CD4-positive, alpha-beta T cell (primary cell): ENCODE measurements at regions not wholly inside any gene's neighbourhood (a gene's known extent, or its start where the extent isn't known, plus 50 kb on each side); places are given as distances from the start of the nearest gene placed in this dataset.
"Not testable (repeated sequence)": the region's sequence is repeated elsewhere in the genome, so short reads cannot be mapped to it uniquely, and the experiment has no call there.

Experiments used
- ATAC-seq: fragments of 200-7000 bp; cut with Tn5 transposase; one replicate; pipeline ENCODE4 v1.10.0; 2022; ENCODE audit warnings: mild to moderate bottlenecking; ENCODE audit not compliant: poor library complexity
- CTCF ChIA-PET: fragments of 350-600 bp; sonication (Branson Sonifier 250); formaldehyde crosslinking; loops from one replicate; lab custom pipeline; 2021; ENCODE audit warnings: antibody characterized with exemption, inconsistent platforms; lab: Charles Lee
- POLR2A ChIA-PET: fragments of 350-600 bp; sonication (Branson Sonifier 250); formaldehyde crosslinking; loops from one replicate; lab custom pipeline; 2021; ENCODE audit warnings: antibody characterized with exemption, inconsistent platforms; lab: Charles Lee
- DNase-seq, 14 experiments: peaks; one replicate each; pipeline ENCODE4 v3.0.0-alpha.2; 2013 to 2020; ENCODE audit warnings: mixed read lengths in 2 of 14
- H3K27ac ChIP-seq, 2 donors: one replicate each; pipeline versions ENCODE4 v1.5.1 to v1.7.0; 2013; ENCODE audit warnings: low read length in 2 of 2, low read depth in 1 of 2, mild to moderate bottlenecking in 1 of 2
- H3K27me3 ChIP-seq, 2 experiments: 1 replicate in 1 of 2; 2 replicates in 1 of 2; pipeline versions ENCODE4 v1.6.1 to v1.7.0; 2013; ENCODE audit warnings: low read length in 2 of 2, control low read depth in 1 of 2, mild to moderate bottlenecking in 1 of 2, moderate library complexity in 1 of 2; ENCODE audit not compliant: insufficient read depth in 2 of 2, control insufficient read depth in 1 of 2
- H3K36me3 ChIP-seq: one replicate; pipeline ENCODE4 v1.6.1; 2013; ENCODE audit warnings: low read length, control low read depth; ENCODE audit not compliant: insufficient read depth
- H3K4me1 ChIP-seq: one replicate; pipeline ENCODE4 v1.6.1; 2013; ENCODE audit warnings: low read length, control low read depth; ENCODE audit not compliant: insufficient read depth
- H3K4me3 ChIP-seq: one replicate; pipeline ENCODE4 v1.5.1; 2013; ENCODE audit warnings: mild to moderate bottlenecking, low read length, moderate library complexity
- H3K9me3 ChIP-seq, 2 experiments: 1 replicate in 1 of 2; 2 replicates in 1 of 2; pipeline versions ENCODE4 v1.6.1 to v1.7.0; 2013; ENCODE audit warnings: low read length in 2 of 2, mild to moderate bottlenecking in 2 of 2, control low read depth in 1 of 2, moderate library complexity in 1 of 2; ENCODE audit not compliant: control insufficient read depth in 1 of 2, insufficient read depth in 1 of 2
- H3K27ac Mint-ChIP-seq: one replicate; pipeline ENCODE4 v1.8.0; 2020; ENCODE audit warnings: mixed read lengths
- H3K27me3 Mint-ChIP-seq: one replicate; pipeline ENCODE4 v1.8.0; 2021; ENCODE audit warnings: mixed read lengths
- H3K36me3 Mint-ChIP-seq: one replicate; pipeline ENCODE4 v1.8.0; 2021; ENCODE audit warnings: low read depth, mixed read lengths
- H3K4me1 Mint-ChIP-seq: one replicate; pipeline ENCODE4 v1.8.0; 2021; ENCODE audit warnings: low read depth, mixed read lengths
- H3K4me3 Mint-ChIP-seq: one replicate; pipeline ENCODE4 v1.8.0; 2020; ENCODE audit warnings: mild to moderate bottlenecking, mixed read lengths
- H3K9me3 Mint-ChIP-seq: one replicate; pipeline ENCODE4 v1.8.0; 2020; ENCODE audit warnings: mixed read lengths
- intact Hi-C, 2 experiments: fragments of 100-400 bp; cut with DNase I in 1 of 2; cut with micrococcal nuclease in 1 of 2; formaldehyde crosslinking; loops; one replicate each; pipeline versions ENCODE4 v1.15.1 to v1.9.0; 2023 to 2025; cut with DNase I, micrococcal nuclease
- TF ChIP-seq, protein P1 (sequence below): fragments of 200-600 bp; IDR thresholded peaks from one replicate; pipeline ENCODE4 v1.8.0; 2022; ENCODE audit warnings: antibody characterized with exemption, mild to moderate bottlenecking

GRCh38 chr3:176119826-176120225, 1077.5 kb downstream of the TBL1XR1 start:
- no peak for DNase-seq
- H3K27me3 ChIP-seq = no peaks in the 10 kb centered on the region
- H3K27ac ChIP-seq = no peak overlapping the region
- ChIA-PET POLR2A (no interaction called here), CTCF (no interaction called here)
- H3K4me1 ChIP-seq = no peaks in the 10 kb centered on the region
- Mint-ChIP-seq H3K9me3 (peaks cover 2% of the 10 kb centered on the region), H3K27ac (no peak overlapping the region), H3K36me3 (no peaks in the 10 kb centered on the region), H3K4me3 (no peak overlapping the region), H3K4me1 (no peaks in the 10 kb centered on the region), H3K27me3 (no peaks in the 10 kb centered on the region)
- TF ChIP-seq, protein P1, sequence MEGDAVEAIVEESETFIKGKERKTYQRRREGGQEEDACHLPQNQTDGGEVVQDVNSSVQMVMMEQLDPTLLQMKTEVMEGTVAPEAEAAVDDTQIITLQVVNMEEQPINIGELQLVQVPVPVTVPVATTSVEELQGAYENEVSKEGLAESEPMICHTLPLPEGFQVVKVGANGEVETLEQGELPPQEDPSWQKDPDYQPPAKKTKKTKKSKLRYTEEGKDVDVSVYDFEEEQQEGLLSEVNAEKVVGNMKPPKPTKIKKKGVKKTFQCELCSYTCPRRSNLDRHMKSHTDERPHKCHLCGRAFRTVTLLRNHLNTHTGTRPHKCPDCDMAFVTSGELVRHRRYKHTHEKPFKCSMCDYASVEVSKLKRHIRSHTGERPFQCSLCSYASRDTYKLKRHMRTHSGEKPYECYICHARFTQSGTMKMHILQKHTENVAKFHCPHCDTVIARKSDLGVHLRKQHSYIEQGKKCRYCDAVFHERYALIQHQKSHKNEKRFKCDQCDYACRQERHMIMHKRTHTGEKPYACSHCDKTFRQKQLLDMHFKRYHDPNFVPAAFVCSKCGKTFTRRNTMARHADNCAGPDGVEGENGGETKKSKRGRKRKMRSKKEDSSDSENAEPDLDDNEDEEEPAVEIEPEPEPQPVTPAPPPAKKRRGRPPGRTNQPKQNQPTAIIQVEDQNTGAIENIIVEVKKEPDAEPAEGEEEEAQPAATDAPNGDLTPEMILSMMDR = no peak
- no peaks in the 10 kb centered on the region for H3K9me3 ChIP-seq
- no peaks in the 10 kb centered on the region for H3K36me3 ChIP-seq
- no peak overlapping the region for H3K4me3 ChIP-seq
- intact Hi-C loops = no loop called here
- no peak for ATAC-seq

DNA sequence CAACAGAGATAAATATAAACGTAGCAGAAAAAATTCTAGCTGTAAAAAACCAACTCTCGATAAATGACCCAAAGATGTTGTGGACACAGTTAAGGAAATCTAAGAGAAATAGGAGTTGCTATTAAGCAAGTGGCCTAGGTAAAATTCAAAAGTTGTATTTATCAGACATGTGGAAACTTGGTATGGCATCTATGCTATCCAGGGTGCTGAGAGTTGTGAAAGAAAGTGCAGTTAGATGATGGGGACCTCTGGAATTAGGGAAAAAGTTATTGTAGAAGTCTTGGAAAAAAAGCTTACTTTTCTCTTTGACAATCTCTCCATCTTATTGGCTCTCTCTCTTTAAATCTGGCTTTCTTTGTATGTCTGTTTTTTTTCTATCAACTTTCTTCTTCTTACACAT, 1090.9 kb downstream of the TBL1XR1 start:
- intact Hi-C loops = no loop called here
- TF ChIP-seq, protein P1 = no peak
- no peak for ATAC-seq

DNA sequence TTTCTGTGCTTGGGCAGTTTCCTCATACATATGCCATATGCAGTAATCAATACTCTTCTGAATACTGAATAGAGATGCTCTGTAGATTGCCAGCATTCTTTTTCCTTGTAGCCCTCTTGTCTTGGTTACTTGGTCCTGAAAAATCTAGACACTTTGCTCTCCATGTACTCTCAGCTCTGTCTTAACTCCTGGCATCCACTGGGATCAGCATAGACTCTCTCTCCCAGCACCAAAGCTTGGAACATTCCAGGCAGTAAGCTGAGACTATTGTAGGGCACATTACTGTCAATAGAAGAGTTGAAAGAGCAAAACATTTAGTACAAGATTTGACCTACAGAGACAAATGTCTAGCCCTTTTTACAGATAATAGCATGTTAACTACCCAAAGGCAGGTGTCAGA, 1100.3 kb downstream of the TBL1XR1 start:
- Mint-ChIP-seq H3K36me3 (no peaks in the 10 kb centered on the region), H3K4me3 (no peak overlapping the region), H3K27ac (no peak overlapping the region), H3K9me3 (peaks cover 15% of the 10 kb centered on the region), H3K27me3 (no peaks in the 10 kb centered on the region), H3K4me1 (no peaks in the 10 kb centered on the region)
- Histone ChIP-seq H3K27me3 (no peaks in the 10 kb centered on the region), H3K4me1 (no peaks in the 10 kb centered on the region), H3K9me3 (no peaks in the 10 kb centered on the region), H3K27ac (no peak overlapping the region), H3K36me3 (no peaks in the 10 kb centered on the region), H3K4me3 (no peak overlapping the region)
- TF ChIP-seq, protein P1 = no peak
- DNase-seq = no peak
- intact Hi-C loops = no loop called here
- ATAC-seq = no peak
- ChIA-PET POLR2A (no interaction called here), CTCF (no interaction called here)

More for the DNA sequence above, 1090.9 kb downstream of the TBL1XR1 start:
- H3K4me1 ChIP-seq = no peaks in the 10 kb centered on the region
- no peak for DNase-seq
- POLR2A ChIA-PET = no interaction called here
- H3K36me3 ChIP-seq = no peaks in the 10 kb centered on the region
- Mint-ChIP-seq H3K9me3 (peaks cover 10% of the 10 kb centered on the region), H3K36me3 (no peaks in the 10 kb centered on the region), H3K4me3 (no peak overlapping the region), H3K27me3 (no peaks in the 10 kb centered on the region), H3K27ac (no peak overlapping the region), H3K4me1 (no peaks in the 10 kb centered on the region)
- H3K9me3 ChIP-seq = peaks cover 0 to 3% of the 10 kb centered on the region in 2 experiments
- CTCF ChIA-PET = no interaction called here
- H3K27me3 ChIP-seq = no peaks in the 10 kb centered on the region
- H3K4me3 ChIP-seq = no peak overlapping the region
- no peak overlapping the region for H3K27ac ChIP-seq

- POLR2A ChIA-PET, CTCF ChIA-PET, H3K27me3 ChIP-seq, H3K27me3 Mint-ChIP-seq, H3K4me1 ChIP-seq, H3K9me3 Mint-ChIP-seq, H3K9me3 ChIP-seq, intact Hi-C loops, ATAC-seq, H3K4me3 ChIP-seq, H3K4me3 Mint-ChIP-seq, DNase-seq, H3K36me3 ChIP-seq, H3K27ac ChIP-seq, H3K27ac Mint-ChIP-seq, H3K4me1 Mint-ChIP-seq, H3K36me3 Mint-ChIP-seq: not testable (repeated sequence)
Observed at GRCh38 chr3:176093892-176094291, 1103.4 kb downstream of the TBL1XR1 start.
